IMR-90 (cell line): ENCODE measurements at regions not wholly inside any gene's neighbourhood (a gene's known extent, or its start where the extent isn't known, plus 50 kb on each side); places are given as distances from the start of the nearest gene placed in this dataset.

Experiments
- ATAC-seq: fragments of 200-7000 bp; cut with Tn5 transposase; 2 replicates; pipeline ENCODE4 v1.9.1; 2020; ENCODE audit warnings: low read depth, mild to moderate bottlenecking, moderate library complexity
- BruUV-seq: library from RNA; stranded (reverse); fragments of 400-500 nt; replicated peaks from 2 replicates; lab custom pipeline; 2021; lab: Mats Ljungman, UMichigan
- CTCF ChIA-PET: fragments of 300-600 bp; formaldehyde crosslinking; extraction: SDS; loops from one replicate; lab custom pipeline; 2021; ENCODE audit warnings: antibody characterized with exemption; lab: Yijun Ruan, JAX
- POLR2A ChIA-PET: fragments of 300-600 bp; sonication (Branson Sonifier 250); formaldehyde crosslinking; loops from one replicate; lab custom pipeline; 2022; ENCODE audit warnings: antibody characterized with exemption; ENCODE audit not compliant: unreplicated experiment; lab: Charles Lee
- DNase-seq: peaks from one replicate; pipeline ENCODE4 v3.0.0; 2013
- H2AFZ ChIP-seq: replicated peaks from 2 replicates; pipeline ENCODE3; 2013; ENCODE audit warnings: low read length, mild to moderate bottlenecking; ENCODE audit not compliant: poor library complexity
- H2AK5ac ChIP-seq: 2 replicates; pipeline ENCODE4 v1.6.1; 2013; ENCODE audit warnings: low read depth, low read length, inconsistent platforms
- H2AK9ac ChIP-seq: replicated peaks from 2 replicates; pipeline ENCODE3; 2013; ENCODE audit warnings: mild to moderate bottlenecking, low read depth, low read length, moderate library complexity; ENCODE audit not compliant: poor library complexity
- H2BK120ac ChIP-seq: 2 replicates; pipeline ENCODE4 v1.6.1; 2013; ENCODE audit warnings: low read depth, low read length, inconsistent platforms
- H2BK15ac ChIP-seq: 3 replicates; pipeline ENCODE4 v1.6.1; 2013; ENCODE audit warnings: low read depth, low read length, inconsistent platforms
- H2BK20ac ChIP-seq: 2 replicates; pipeline ENCODE4 v1.6.1; 2013; ENCODE audit warnings: low read depth, mild to moderate bottlenecking, inconsistent platforms, low read length, moderate library complexity
- H2BK5ac ChIP-seq: 2 replicates; pipeline ENCODE4 v1.6.1; 2013; ENCODE audit warnings: mild to moderate bottlenecking, low read depth, low read length, inconsistent platforms; ENCODE audit not compliant: poor library complexity, severe bottlenecking
- H3K14ac ChIP-seq: replicated peaks from 2 replicates; pipeline ENCODE4 v1.6.1; 2013; ENCODE audit warnings: low read depth, low read length, inconsistent platforms
- H3K18ac ChIP-seq: 2 replicates; pipeline ENCODE4 v1.6.1; 2013; ENCODE audit warnings: low read depth, low read length, control low read depth
- H3K23ac ChIP-seq: 2 replicates; pipeline ENCODE4 v1.6.1; 2013; ENCODE audit warnings: low read depth, low read length, inconsistent platforms
- H3K27ac ChIP-seq: 2 replicates; pipeline ENCODE4 v1.5.1; 2013; ENCODE audit warnings: mild to moderate bottlenecking, control low read depth, low read length; ENCODE audit not compliant: insufficient read depth
- H3K27me3 ChIP-seq: 2 replicates; pipeline ENCODE4 v1.6.1; 2013; ENCODE audit warnings: low read length; ENCODE audit not compliant: control insufficient read depth, insufficient read depth
- H3K36me3 ChIP-seq: 2 replicates; pipeline ENCODE4 v1.6.1; 2013; ENCODE audit warnings: low read length, mixed read lengths; ENCODE audit not compliant: control insufficient read depth, insufficient read depth
- H3K4ac ChIP-seq: 2 replicates; pipeline ENCODE4 v1.6.1; 2013; ENCODE audit warnings: low read depth, low read length, inconsistent platforms
- H3K4me1 ChIP-seq: 2 replicates; pipeline ENCODE4 v1.6.1; 2013; ENCODE audit warnings: low read length, mixed read lengths; ENCODE audit not compliant: control insufficient read depth, insufficient read depth
- H3K4me2 ChIP-seq: 2 replicates; pipeline ENCODE4 v1.6.1; 2013; ENCODE audit warnings: low read depth, mild to moderate bottlenecking, control low read depth, low read length, moderate library complexity
- H3K4me3 ChIP-seq: 2 replicates; pipeline ENCODE4 v1.5.1; 2013; ENCODE audit warnings: low read depth, mild to moderate bottlenecking, control low read depth, low read length, moderate library complexity; ENCODE audit not compliant: insufficient read depth
- H3K56ac ChIP-seq: 2 replicates; pipeline ENCODE4 v1.6.1; 2013; ENCODE audit warnings: low read length, inconsistent platforms; ENCODE audit not compliant: insufficient read depth; ENCODE audit errors: extremely low read depth
- H3K79me1 ChIP-seq, 2 experiments: 2 replicates each; pipeline ENCODE4 v1.6.1; 2013; ENCODE audit warnings: low read length in 2 of 2, inconsistent platforms in 1 of 2, low read depth in 1 of 2
- H3K9ac ChIP-seq: 2 replicates; pipeline ENCODE4 v1.6.1; 2013; ENCODE audit warnings: low read depth, low read length, control low read depth
- H3K9me1 ChIP-seq: 2 replicates; pipeline ENCODE4 v1.6.1; 2013; ENCODE audit warnings: low read length, inconsistent platforms; ENCODE audit not compliant: insufficient read depth
- H3K9me3 ChIP-seq: 2 replicates; pipeline ENCODE4 v1.6.1; 2013; ENCODE audit warnings: low read length; ENCODE audit not compliant: control insufficient read depth, insufficient read depth
- H4K20me1 ChIP-seq: 2 replicates; pipeline ENCODE4 v1.6.1; 2013; ENCODE audit warnings: low read length, inconsistent platforms; ENCODE audit not compliant: insufficient read depth
- H4K5ac ChIP-seq: 2 replicates; pipeline ENCODE4 v1.6.1; 2013; ENCODE audit warnings: mild to moderate bottlenecking, low read depth, low read length, control low read depth
- H4K8ac ChIP-seq, 2 experiments: 2 replicates each; pipeline ENCODE4 v1.6.1; 2013; ENCODE audit warnings: low read depth in 2 of 2, low read length in 2 of 2, control low read depth in 1 of 2, inconsistent platforms in 1 of 2
- H4K91ac ChIP-seq: 2 replicates; pipeline ENCODE4 v1.6.1; 2013; ENCODE audit warnings: low read depth, low read length, inconsistent platforms; ENCODE audit not compliant: insufficient read depth
- BHLHE40 ChIP-seq: fragments of 150-350 bp; IDR thresholded peaks from 2 replicates; pipeline ENCODE4 v1.6.1; 2016; ENCODE audit warnings: mild to moderate bottlenecking, low read depth, low read length
- CHD1 ChIP-seq: IDR thresholded peaks from 2 replicates; pipeline ENCODE4 v1.6.1; 2012; ENCODE audit warnings: low read depth, low read length, improper control_type of control experiment
- CTCF ChIP-seq: conservative IDR thresholded peaks from 2 replicates; pipeline ENCODE4 v1.5.1; 2012; ENCODE audit warnings: mild to moderate bottlenecking, low read depth, low read length, improper control_type of control experiment
- ELK1 ChIP-seq: fragments of 150-350 bp; IDR thresholded peaks from 2 replicates; pipeline ENCODE4 v1.6.1; 2016; ENCODE audit warnings: low read depth, mild to moderate bottlenecking, low read length, moderate library complexity, borderline replicate concordance
- NFE2L2 ChIP-seq: fragments of 150-350 bp; IDR thresholded peaks from 2 replicates; pipeline ENCODE4 v1.6.1; 2016; ENCODE audit warnings: low read depth, mild to moderate bottlenecking, low read length
- RAD21 ChIP-seq: IDR thresholded peaks from 2 replicates; pipeline ENCODE4 v1.6.1; 2012; ENCODE audit warnings: low read length, improper control_type of control experiment
- RCOR1 ChIP-seq: IDR thresholded peaks from 2 replicates; pipeline ENCODE4 v1.6.1; 2012; ENCODE audit warnings: mild to moderate bottlenecking, low read length, improper control_type of control experiment; ENCODE audit not compliant: insufficient replicate concordance
- RFX5 ChIP-seq: IDR thresholded peaks from 2 replicates; pipeline ENCODE4 v1.8.0; 2012; ENCODE audit warnings: low read depth, mild to moderate bottlenecking, low read length, moderate library complexity
- WGBS, 2 experiments: methylation state at CpG; one replicate each; pipeline versions ENCODE4 v1.1.5 to v1.1.7; 2013; ENCODE audit warnings: missing lambda C conversion rate in 2 of 2; ENCODE audit not compliant: insufficient read length in 1 of 2; ENCODE audit errors: extremely low coverage in 2 of 2; 5-methylcytosine and 5-hydroxymethylcytosine counted together
- dilution Hi-C: fragments of 300-500 bp; cut with HindIII; formaldehyde crosslinking; loops from one replicate; pipeline ENCODE4 v1.14.3; 2018; ENCODE audit warnings: low sequenced_read_pairs; ENCODE audit not compliant: unreplicated experiment
- in situ Hi-C: fragments of 300-500 bp; cut with MboI; formaldehyde crosslinking; loops from 3 replicates; pipeline ENCODE4 v1.14.3; 2019; ENCODE audit warnings: low sequenced_read_pairs, inconsistent platforms, mixed read lengths
- intact Hi-C: fragments of 100-400 bp; cut with micrococcal nuclease; formaldehyde crosslinking; loops from 2 replicates; pipeline ENCODE4 v1.10.0; 2022

DNA sequence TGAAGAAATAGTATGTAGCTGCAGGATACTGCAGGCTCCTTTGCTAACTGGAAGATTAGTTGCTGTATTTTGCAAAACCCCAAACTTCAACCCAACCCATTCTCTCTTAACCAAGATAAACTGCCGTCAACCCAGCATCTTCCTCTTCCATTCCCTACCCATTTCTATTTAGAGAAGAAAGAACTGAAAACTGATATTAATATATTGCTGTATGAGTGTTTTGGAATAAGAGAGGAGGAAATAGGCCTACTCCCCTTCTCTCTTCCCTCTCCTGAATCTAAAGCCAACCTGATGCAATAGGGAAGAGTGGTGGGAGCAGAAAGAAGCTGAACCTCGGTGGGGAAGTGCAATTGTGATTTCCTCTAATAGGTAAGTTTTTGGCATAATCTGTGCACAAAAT is 83.7 kb downstream of the TMEM215 start:
- in situ Hi-C loops: no loop called here
- no peak overlapping the region for H2BK15ac ChIP-seq
- ATAC-seq (no peak), DNase-seq (no peak)
- POLR2A ChIA-PET: no interaction called here
- 100% methylated on average over 1 of the region's 2 CpGs; no CpG with 5 or more reads in 1 of the 2 experiments for WGBS, 2 experiments
- no peak overlapping the region for H3K9ac ChIP-seq
- no peak overlapping the region for H2AK9ac ChIP-seq
- H3K4me2 ChIP-seq: no peak overlapping the region
- H3K4me1 ChIP-seq: no peaks in the 10 kb centered on the region
- H2AFZ ChIP-seq: no peak overlapping the region
- no peaks in the 10 kb centered on the region for H4K20me1 ChIP-seq
- no peak overlapping the region for H4K5ac ChIP-seq
- TF ChIP-seq NFE2L2 (no peak), BHLHE40 (no peak), ELK1 (no peak), CTCF (no peak), RFX5 (no peak), CHD1 (no peak), RAD21 (no peak), RCOR1 (no peak)
- H4K91ac ChIP-seq: no peak overlapping the region
- intact Hi-C loops: no loop called here
- no peak overlapping the region for H3K56ac ChIP-seq
- BruUV-seq: no TSS peak
- no peak overlapping the region for H3K14ac ChIP-seq
- H3K18ac ChIP-seq: no peak overlapping the region
- H4K8ac ChIP-seq: no peak overlapping the region
- no peak overlapping the region for H2AK5ac ChIP-seq
- dilution Hi-C loops: no loop called here
- no peaks in the 10 kb centered on the region for H3K9me1 ChIP-seq
- no peaks in the 10 kb centered on the region for H3K36me3 ChIP-seq
- H2BK5ac ChIP-seq: no peak overlapping the region
- no peak overlapping the region for H3K4me3 ChIP-seq
- no peak overlapping the region for H2BK20ac ChIP-seq
- H3K27me3 ChIP-seq: no peaks in the 10 kb centered on the region; the same call in none of the 2 replicates
- no peaks in the 10 kb centered on the region for H3K9me3 ChIP-seq
- no peak overlapping the region for H3K4ac ChIP-seq
- no peak overlapping the region for H3K23ac ChIP-seq
- no peak overlapping the region for H2BK120ac ChIP-seq
- H3K27ac ChIP-seq: no peak overlapping the region
- CTCF ChIA-PET: no interaction called here
- H3K79me1 ChIP-seq: no peaks in the 10 kb centered on the region
